ENCODE measurements at regions not wholly inside any gene's neighbourhood (a gene's known extent, or its start where the extent isn't known, plus 50 kb on each side); places are given as distances from the start of the nearest gene placed in this dataset.

DNA sequence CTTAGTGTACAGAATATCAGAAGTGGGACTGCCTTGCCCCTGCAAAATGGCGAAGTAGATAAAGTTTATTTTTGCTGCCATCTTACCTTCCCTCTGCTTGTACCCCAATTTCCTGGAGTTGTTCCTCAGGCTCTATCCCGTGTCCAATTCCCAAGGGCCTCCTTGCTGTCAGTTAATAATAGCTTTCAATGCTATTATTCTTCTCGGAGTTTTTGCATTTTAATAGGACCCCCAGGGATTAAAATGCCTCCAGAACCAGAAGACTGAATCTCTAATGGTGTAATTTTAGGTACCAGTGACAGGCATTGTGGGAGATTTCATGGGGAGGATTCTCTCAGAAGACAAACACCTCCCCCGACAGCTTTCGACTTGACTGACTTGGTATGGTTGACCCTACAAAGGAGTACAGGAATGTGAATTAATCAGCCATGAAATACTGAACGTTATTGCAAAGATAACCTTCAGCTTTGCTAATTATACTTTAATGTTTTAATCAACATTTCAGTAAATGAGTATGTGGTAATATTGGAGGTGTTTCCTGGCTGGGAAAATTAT is 75.2 kb downstream of the ZNF22 start:
- TF ChIP-seq POLR2AphosphoS5 (IDR thresholded peaks at IDR 0.05): no peak
- no peak for TF ChIP-seq POLR2A (IDR thresholded peaks at IDR 0.05)
- TF ChIP-seq CTCF (IDR thresholded peaks at IDR 0.05): no peak
